OCI-LY1 (cell line): ENCODE measurements at regions not wholly inside any gene's neighbourhood (a gene's known extent, or its start where the extent isn't known, plus 50 kb on each side); places are given as distances from the start of the nearest gene placed in this dataset.

Source experiments
- CTCF ChIP-seq: fragments of 200-600 bp; sonication (generic), shearing (Covaris generic); IDR thresholded peaks from 2 replicates; pipeline ENCODE4 v1.5.1; 2017; ENCODE audit warnings: mild to moderate bottlenecking, antibody characterized with exemption, low read length, moderate library complexity, mixed read lengths
- EZH2 ChIP-seq: fragments of 200-600 bp; sonication (generic), shearing (Covaris generic); IDR thresholded peaks from 2 replicates; pipeline ENCODE4 v1.8.0; 2017; ENCODE audit warnings: borderline replicate concordance, mixed run types, mild to moderate bottlenecking, antibody characterized with exemption, low read length, moderate library complexity, mixed read lengths

GRCh38 chr4:117385526-117385925 lies 300.1 kb upstream of the TRAM1L1 start:
- TF ChIP-seq CTCF (no peak), EZH2 (no peak)
